Prostate gland (tissue), 2 donors: ENCODE measurements at regions not wholly inside any gene's neighbourhood (a gene's known extent, or its start where the extent isn't known, plus 50 kb on each side); places are given as distances from the start of the nearest gene placed in this dataset.

ENCODE experiments used
- POLR2AphosphoS5 ChIP-seq: sonication (generic); formaldehyde crosslinking; IDR thresholded peaks from one replicate; pipeline ENCODE4 v1.6.1; 2017; ENCODE audit warnings: antibody characterized with exemption
- TF ChIP-seq, protein P1 (sequence below), 4 experiments: fragments of 200-600 bp in 2 of 4; fragments of 450-650 bp in 2 of 4; sonication (generic) in 2 of 4; IDR thresholded peaks; 1 replicate in 3 of 4; 2 replicates in 1 of 4; pipeline ENCODE4 v1.5.1; 2016 to 2019; ENCODE audit warnings: antibody characterized with exemption in 4 of 4, mild to moderate bottlenecking in 2 of 4, moderate library complexity in 2 of 4

DNA sequence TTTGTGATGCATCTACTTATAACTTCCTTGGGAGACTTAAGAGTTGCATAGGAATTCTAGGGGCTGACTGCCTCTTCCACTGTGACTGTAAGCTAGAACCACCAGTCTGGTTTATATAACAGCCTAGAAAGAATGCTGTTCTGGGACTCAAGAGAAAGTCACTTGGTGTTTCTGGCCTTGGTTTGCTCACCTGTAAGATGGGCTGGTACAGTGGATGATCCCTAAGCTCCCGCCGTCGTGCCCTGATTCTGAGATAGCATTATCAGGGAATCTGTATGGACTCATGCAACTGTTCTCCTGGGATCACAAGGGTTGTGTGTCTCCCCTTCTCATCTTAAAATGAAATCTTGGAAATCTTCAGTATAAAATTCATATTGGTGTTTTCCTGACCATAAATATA lies 100.6 kb downstream of the LYZL1 start:
- TF ChIP-seq, protein P1, sequence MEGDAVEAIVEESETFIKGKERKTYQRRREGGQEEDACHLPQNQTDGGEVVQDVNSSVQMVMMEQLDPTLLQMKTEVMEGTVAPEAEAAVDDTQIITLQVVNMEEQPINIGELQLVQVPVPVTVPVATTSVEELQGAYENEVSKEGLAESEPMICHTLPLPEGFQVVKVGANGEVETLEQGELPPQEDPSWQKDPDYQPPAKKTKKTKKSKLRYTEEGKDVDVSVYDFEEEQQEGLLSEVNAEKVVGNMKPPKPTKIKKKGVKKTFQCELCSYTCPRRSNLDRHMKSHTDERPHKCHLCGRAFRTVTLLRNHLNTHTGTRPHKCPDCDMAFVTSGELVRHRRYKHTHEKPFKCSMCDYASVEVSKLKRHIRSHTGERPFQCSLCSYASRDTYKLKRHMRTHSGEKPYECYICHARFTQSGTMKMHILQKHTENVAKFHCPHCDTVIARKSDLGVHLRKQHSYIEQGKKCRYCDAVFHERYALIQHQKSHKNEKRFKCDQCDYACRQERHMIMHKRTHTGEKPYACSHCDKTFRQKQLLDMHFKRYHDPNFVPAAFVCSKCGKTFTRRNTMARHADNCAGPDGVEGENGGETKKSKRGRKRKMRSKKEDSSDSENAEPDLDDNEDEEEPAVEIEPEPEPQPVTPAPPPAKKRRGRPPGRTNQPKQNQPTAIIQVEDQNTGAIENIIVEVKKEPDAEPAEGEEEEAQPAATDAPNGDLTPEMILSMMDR (IDR thresholded peaks at IDR 0.05), result no peak
- TF ChIP-seq POLR2AphosphoS5, result no peak
